OCI-LY1 (cell line): ENCODE measurements at regions not wholly inside any gene's neighbourhood (a gene's known extent, or its start where the extent isn't known, plus 50 kb on each side); places are given as distances from the start of the nearest gene placed in this dataset.

Source experiments
- H2AFZ ChIP-seq: fragments of 200-600 bp; sonication (generic), shearing (Covaris generic); 2 replicates; pipeline ENCODE4 v1.6.0; 2014; ENCODE audit warnings: antibody characterized with exemption, mild to moderate bottlenecking, low read length
- H3F3A ChIP-seq: fragments of 200-600 bp; sonication (generic), shearing (Covaris generic); 2 replicates; pipeline ENCODE4 v1.6.0; 2014; ENCODE audit warnings: mild to moderate bottlenecking, antibody characterized with exemption, low read length, moderate library complexity; ENCODE audit not compliant: insufficient read depth
- H3K27ac ChIP-seq: fragments of 200-600 bp; sonication (generic); 2 replicates; pipeline ENCODE4 v1.5.1; 2014; ENCODE audit warnings: low read length, mixed run types, mild to moderate bottlenecking, low read depth; ENCODE audit not compliant: poor library complexity, severe bottlenecking
- H3K27me3 ChIP-seq: fragments of 200-600 bp; sonication (generic); 2 replicates; pipeline ENCODE4 v1.6.0; 2014; ENCODE audit warnings: antibody characterized with exemption, mild to moderate bottlenecking, low read length, moderate library complexity; ENCODE audit not compliant: insufficient read depth
- H3K36me3 ChIP-seq: fragments of 200-600 bp; sonication (generic); 2 replicates; pipeline ENCODE4 v1.6.1; 2014; ENCODE audit warnings: mild to moderate bottlenecking, antibody characterized with exemption, low read length, moderate library complexity, mixed read lengths; ENCODE audit not compliant: insufficient read depth
- H3K4me1 ChIP-seq: fragments of 200-600 bp; sonication (generic); 2 replicates; pipeline ENCODE4 v1.5.1; 2014; ENCODE audit warnings: mild to moderate bottlenecking, low read length, moderate library complexity; ENCODE audit not compliant: insufficient read depth, severe bottlenecking
- H3K4me2 ChIP-seq: fragments of 200-600 bp; sonication (generic), shearing (Covaris generic); 2 replicates; pipeline ENCODE4 v1.6.1; 2014; ENCODE audit warnings: low read length
- H3K4me3 ChIP-seq: fragments of 200-600 bp; sonication (generic); 2 replicates; pipeline ENCODE4 v1.5.1; 2014; ENCODE audit warnings: low read length, low read depth, mild to moderate bottlenecking, mixed read lengths; ENCODE audit not compliant: poor library complexity, severe bottlenecking
- H3K79me2 ChIP-seq: fragments of 200-600 bp; shearing (Covaris generic); 2 replicates; pipeline ENCODE4 v1.6.1; 2016; ENCODE audit warnings: mixed run types, low read length, mixed read lengths; ENCODE audit not compliant: insufficient read depth
- H3K9ac ChIP-seq: fragments of 200-600 bp; sonication (generic), shearing (Covaris generic); 2 replicates; pipeline ENCODE4 v1.6.1; 2014; ENCODE audit warnings: mild to moderate bottlenecking, low read length, mixed read lengths
- H3K9me2 ChIP-seq: fragments of 200-600 bp; sonication (generic), shearing (Covaris generic); 2 replicates; pipeline ENCODE4 v1.6.1; 2014; ENCODE audit warnings: low read depth, mild to moderate bottlenecking, low read length, mixed read lengths
- H3K9me3 ChIP-seq: fragments of 200-600 bp; shearing (Covaris generic); 2 replicates; pipeline ENCODE4 v1.6.1; 2014; ENCODE audit warnings: low read length, mixed read lengths
- H4K20me1 ChIP-seq: fragments of 200-600 bp; sonication (generic), shearing (Covaris generic); 2 replicates; pipeline ENCODE4 v1.6.0; 2016; ENCODE audit warnings: mild to moderate bottlenecking, low read length; ENCODE audit not compliant: insufficient read depth
- CTCF ChIP-seq: fragments of 200-600 bp; sonication (generic), shearing (Covaris generic); IDR thresholded peaks from 2 replicates; pipeline ENCODE4 v1.5.1; 2017; ENCODE audit warnings: mild to moderate bottlenecking, antibody characterized with exemption, low read length, moderate library complexity, mixed read lengths
- EZH2 ChIP-seq: fragments of 200-600 bp; sonication (generic), shearing (Covaris generic); IDR thresholded peaks from 2 replicates; pipeline ENCODE4 v1.8.0; 2017; ENCODE audit warnings: borderline replicate concordance, mixed run types, mild to moderate bottlenecking, antibody characterized with exemption, low read length, moderate library complexity, mixed read lengths

- TF ChIP-seq CTCF (no peak), EZH2 (no peak)
- Histone ChIP-seq H3K36me3 (no peaks in the 10 kb centered on the region), H3K9me2 (no peaks in the 10 kb centered on the region), H3K27ac (no peak overlapping the region), H3K9ac (no peak overlapping the region), H3K4me2 (no peak overlapping the region), H3K4me1 (no peaks in the 10 kb centered on the region), H3K27me3 (no peaks in the 10 kb centered on the region), H3K79me2 (no peaks in the 10 kb centered on the region), H2AFZ (no peak overlapping the region), H3F3A (no peaks in the 10 kb centered on the region), H3K4me3 (no peak overlapping the region), H4K20me1 (no peaks in the 10 kb centered on the region), H3K9me3 (no peaks in the 10 kb centered on the region)
Observed at GRCh38 chr1:58979086-58979485, 195.2 kb upstream of the JUN start.

- Histone ChIP-seq H3K9ac (no peak overlapping the region), H3F3A (no peaks in the 10 kb centered on the region), H3K79me2 (no peaks in the 10 kb centered on the region), H3K9me2 (no peaks in the 10 kb centered on the region), H3K4me2 (no peak overlapping the region), H3K4me3 (no peak overlapping the region), H3K27ac (no peak overlapping the region), H3K9me3 (no peaks in the 10 kb centered on the region), H4K20me1 (no peaks in the 10 kb centered on the region), H2AFZ (no peak overlapping the region), H3K27me3 (no peaks in the 10 kb centered on the region), H3K4me1 (no peaks in the 10 kb centered on the region), H3K36me3 (no peaks in the 10 kb centered on the region)
- TF ChIP-seq EZH2 = no peak
- no peak for TF ChIP-seq CTCF
Observed at GRCh38 chr1:58979677-58980076, 195.8 kb upstream of the JUN start.

- Histone ChIP-seq H4K20me1 (no peaks in the 10 kb centered on the region), H3F3A (no peaks in the 10 kb centered on the region), H3K9me3 (no peaks in the 10 kb centered on the region), H3K36me3 (no peaks in the 10 kb centered on the region), H3K4me3 (no peak overlapping the region), H3K9ac (no peak overlapping the region), H3K79me2 (no peaks in the 10 kb centered on the region), H3K4me1 (no peaks in the 10 kb centered on the region), H3K27ac (no peak overlapping the region), H3K9me2 (no peaks in the 10 kb centered on the region), H3K4me2 (no peak overlapping the region), H3K27me3 (0 out of 2 replicates have a peak, but pooled peaks cover 2% of the 10 kb centered on the region), H2AFZ (no peak overlapping the region)
- TF ChIP-seq EZH2 (no peak), CTCF (no peak)
Observed at GRCh38 chr1:58981392-58981791, 197.5 kb upstream of the JUN start.
